ENCODE measurements at regions not wholly inside any gene's neighbourhood (a gene's known extent, or its start where the extent isn't known, plus 50 kb on each side); places are given as distances from the start of the nearest gene placed in this dataset.

- no peak overlapping the region for H3K4me3 Mint-ChIP-seq
- DNase-seq (no peak), ATAC-seq (replicated peaks) (no peak)
- H3K36me3 Mint-ChIP-seq (ENCODE audit: insufficient read depth): no peaks in the 10 kb centered on the region
- peaks cover 0 to 8% of the 10 kb centered on the region in 2 donors for H3K27me3 Mint-ChIP-seq
- peaks cover 4 to 8% of the 10 kb centered on the region in 2 donors for H3K9me3 Mint-ChIP-seq
- H3K27ac Mint-ChIP-seq: no peak overlapping the region
- H3K4me1 Mint-ChIP-seq (ENCODE audit: low read depth in 2 of 2): no peaks in the 10 kb centered on the region
Observed at GRCh38 chr20:41927189-41927588, 309.0 kb upstream of the CHD6 start.

- H3K4me1 Mint-ChIP-seq (ENCODE audit: low read depth in 2 of 2): no peaks in the 10 kb centered on the region
- no peak for ATAC-seq (replicated peaks)
- no peak overlapping the region for H3K27ac Mint-ChIP-seq
- peaks cover 0 to 4% of the 10 kb centered on the region in 2 donors for H3K9me3 Mint-ChIP-seq
- no peak overlapping the region for H3K4me3 Mint-ChIP-seq
- no peaks in the 10 kb centered on the region for H3K36me3 Mint-ChIP-seq (ENCODE audit: insufficient read depth)
- H3K27me3 Mint-ChIP-seq: no peaks in the 10 kb centered on the region
- DNase-seq: no peak
Observed at GRCh38 chr20:41925476-41925875, 307.3 kb upstream of the CHD6 start.

GRCh38 chr20:41923624-41924023 is 305.4 kb upstream of the CHD6 start:
- H3K27ac Mint-ChIP-seq: no peak overlapping the region
- H3K36me3 Mint-ChIP-seq (ENCODE audit: insufficient read depth): no peaks in the 10 kb centered on the region
- no peaks in the 10 kb centered on the region for H3K27me3 Mint-ChIP-seq
- DNase-seq (no peak), ATAC-seq (replicated peaks) (no peak)
- no peaks in the 10 kb centered on the region for H3K4me1 Mint-ChIP-seq (ENCODE audit: low read depth in 2 of 2)
- no peak overlapping the region for H3K4me3 Mint-ChIP-seq
- peaks cover 0 to 4% of the 10 kb centered on the region in 2 donors for H3K9me3 Mint-ChIP-seq

GRCh38 chr20:41913146-41913545 is 295.0 kb upstream of the CHD6 start:
- H3K4me3 Mint-ChIP-seq: no peak overlapping the region
- peaks cover 8 to 15% of the 10 kb centered on the region in 2 donors for H3K27me3 Mint-ChIP-seq
- no peak overlapping the region for H3K27ac Mint-ChIP-seq
- no peak for ATAC-seq (replicated peaks)
- peaks cover 0 to 4% of the 10 kb centered on the region in 2 donors for H3K9me3 Mint-ChIP-seq
- H3K36me3 Mint-ChIP-seq (ENCODE audit: insufficient read depth): no peaks in the 10 kb centered on the region
- DNase-seq: no peak
- H3K4me1 Mint-ChIP-seq (ENCODE audit: low read depth in 2 of 2): no peaks in the 10 kb centered on the region

GRCh38 chr20:41910558-41910957 is 292.4 kb upstream of the CHD6 start:
- H3K27ac Mint-ChIP-seq: no peak overlapping the region
- H3K4me1 Mint-ChIP-seq (ENCODE audit: low read depth in 2 of 2): no peaks in the 10 kb centered on the region
- ATAC-seq (replicated peaks): no peak

GRCh38 chr20:41905199-41905598 is 287.0 kb upstream of the CHD6 start:
- no peaks in the 10 kb centered on the region for H3K4me1 Mint-ChIP-seq (ENCODE audit: low read depth in 2 of 2)
- no peak for ATAC-seq (replicated peaks)
- DNase-seq: no peak
- H3K9me3 Mint-ChIP-seq: no peaks in the 10 kb centered on the region
- no peaks in the 10 kb centered on the region for H3K27me3 Mint-ChIP-seq
- no peak overlapping the region for H3K27ac Mint-ChIP-seq
- H3K36me3 Mint-ChIP-seq (ENCODE audit: insufficient read depth): no peaks in the 10 kb centered on the region
- no peak overlapping the region for H3K4me3 Mint-ChIP-seq

More at GRCh38 chr20:41910558-41910957, 292.4 kb upstream of the CHD6 start:
- peaks cover 5 to 6% of the 10 kb centered on the region in 2 donors for H3K27me3 Mint-ChIP-seq
- no peaks in the 10 kb centered on the region for H3K36me3 Mint-ChIP-seq (ENCODE audit: insufficient read depth)
- DNase-seq: no peak
- H3K4me3 Mint-ChIP-seq: no peak overlapping the region
- H3K9me3 Mint-ChIP-seq: peaks cover 0 to 2% of the 10 kb centered on the region in 2 donors

GRCh38 chr20:41903586-41903985 is 285.4 kb upstream of the CHD6 start:
- Mint-ChIP-seq H3K4me1 (ENCODE audit: low read depth in 2 of 2) (no peaks in the 10 kb centered on the region), H3K4me3 (no peak overlapping the region), H3K27ac (no peak overlapping the region), H3K27me3 (no peaks in the 10 kb centered on the region), H3K9me3 (no peaks in the 10 kb centered on the region), H3K36me3 (ENCODE audit: insufficient read depth) (no peaks in the 10 kb centered on the region)
- ATAC-seq (replicated peaks) (no peak), DNase-seq (no peak)

- DNase-seq: no peak
- H3K4me1 Mint-ChIP-seq (ENCODE audit: low read depth in 2 of 2): no peaks in the 10 kb centered on the region
- ATAC-seq (replicated peaks): no peak
- no peaks in the 10 kb centered on the region for H3K9me3 Mint-ChIP-seq
- no peak overlapping the region for H3K4me3 Mint-ChIP-seq
- H3K36me3 Mint-ChIP-seq (ENCODE audit: insufficient read depth): no peaks in the 10 kb centered on the region
- no peak overlapping the region for H3K27ac Mint-ChIP-seq
- no peaks in the 10 kb centered on the region for H3K27me3 Mint-ChIP-seq
Observed at GRCh38 chr20:41902346-41902745, 284.2 kb upstream of the CHD6 start.

- no peaks in the 10 kb centered on the region for H3K9me3 Mint-ChIP-seq
- no peak overlapping the region for H3K4me3 Mint-ChIP-seq
- ATAC-seq (replicated peaks) (no peak), DNase-seq (no peak)
- no peaks in the 10 kb centered on the region for H3K36me3 Mint-ChIP-seq (ENCODE audit: insufficient read depth)
- no peaks in the 10 kb centered on the region for H3K4me1 Mint-ChIP-seq (ENCODE audit: low read depth in 2 of 2)
- no peaks in the 10 kb centered on the region for H3K27me3 Mint-ChIP-seq
- H3K27ac Mint-ChIP-seq: no peak overlapping the region
Observed at GRCh38 chr20:41900201-41900691, 282.1 kb upstream of the CHD6 start.

- H3K9me3 Mint-ChIP-seq: peaks cover 4 to 8% of the 10 kb centered on the region in 2 donors
- no peak overlapping the region for H3K4me3 Mint-ChIP-seq
- no peak for DNase-seq
- H3K36me3 Mint-ChIP-seq (ENCODE audit: insufficient read depth): no peaks in the 10 kb centered on the region
- no peaks in the 10 kb centered on the region for H3K4me1 Mint-ChIP-seq (ENCODE audit: low read depth in 2 of 2)
- H3K27me3 Mint-ChIP-seq: peaks cover 5 to 9% of the 10 kb centered on the region in 2 donors
- ATAC-seq (replicated peaks): no peak
- H3K27ac Mint-ChIP-seq: no peak overlapping the region
Observed at GRCh38 chr20:41897708-41898107, 279.5 kb upstream of the CHD6 start.

GRCh38 chr20:41895241-41896032 is 277.3 kb upstream of the CHD6 start:
- ATAC-seq (replicated peaks): no peak
- Mint-ChIP-seq H3K27ac (no peak overlapping the region), H3K27me3 (peaks cover 5 to 9% of the 10 kb centered on the region in 2 donors), H3K36me3 (ENCODE audit: insufficient read depth) (no peaks in the 10 kb centered on the region), H3K9me3 (peaks cover 4 to 8% of the 10 kb centered on the region in 2 donors), H3K4me1 (ENCODE audit: low read depth in 2 of 2) (no peaks in the 10 kb centered on the region), H3K4me3 (no peak overlapping the region)
- no peak for DNase-seq

GRCh38 chr20:41894255-41894963 is 276.2 kb upstream of the CHD6 start:
- ATAC-seq (replicated peaks) (no peak), DNase-seq (no peak)
- H3K27me3 Mint-ChIP-seq: peaks cover 5 to 9% of the 10 kb centered on the region in 2 donors
- no peak overlapping the region for H3K27ac Mint-ChIP-seq
- H3K4me1 Mint-ChIP-seq (ENCODE audit: low read depth in 2 of 2): no peaks in the 10 kb centered on the region
- H3K9me3 Mint-ChIP-seq: peaks cover 4 to 8% of the 10 kb centered on the region in 2 donors
- H3K4me3 Mint-ChIP-seq: no peak overlapping the region
- no peaks in the 10 kb centered on the region for H3K36me3 Mint-ChIP-seq (ENCODE audit: insufficient read depth)

GRCh38 chr20:41892031-41892430 is 273.9 kb upstream of the CHD6 start:
- Mint-ChIP-seq H3K9me3 (peaks cover 4 to 8% of the 10 kb centered on the region in 2 donors), H3K27ac (no peak overlapping the region), H3K36me3 (ENCODE audit: insufficient read depth) (no peaks in the 10 kb centered on the region), H3K4me1 (ENCODE audit: low read depth in 2 of 2) (no peaks in the 10 kb centered on the region), H3K27me3 (peaks cover 5 to 9% of the 10 kb centered on the region in 2 donors), H3K4me3 (no peak overlapping the region)
- ATAC-seq (replicated peaks) (no peak), DNase-seq (no peak)

- Mint-ChIP-seq H3K4me3 (no peak overlapping the region), H3K27me3 (peaks cover 5 to 9% of the 10 kb centered on the region in 2 donors), H3K27ac (no peak overlapping the region), H3K4me1 (ENCODE audit: low read depth in 2 of 2) (no peaks in the 10 kb centered on the region), H3K36me3 (ENCODE audit: insufficient read depth) (no peaks in the 10 kb centered on the region), H3K9me3 (peaks cover 4 to 8% of the 10 kb centered on the region in 2 donors)
- DNase-seq: no peak
- ATAC-seq (replicated peaks): no peak
Observed at GRCh38 chr20:41889844-41890224, 271.7 kb upstream of the CHD6 start.
